B cell (primary cell): ENCODE measurements at regions not wholly inside any gene's neighbourhood (a gene's known extent, or its start where the extent isn't known, plus 50 kb on each side); places are given as distances from the start of the nearest gene placed in this dataset.

Source experiments
- ATAC-seq: fragments of 200-7000 bp; cut with Tn5 transposase; one replicate; pipeline ENCODE4 v1.10.0; 2021; ENCODE audit warnings: low read depth, mild to moderate bottlenecking, moderate number of reproducible peaks, moderate library complexity
- CTCF ChIA-PET: fragments of 350-600 bp; sonication (Branson Sonifier 250); formaldehyde crosslinking; loops from one replicate; lab custom pipeline; 2021; ENCODE audit warnings: antibody characterized with exemption, inconsistent platforms; lab: Charles Lee
- POLR2A ChIA-PET: fragments of 350-600 bp; sonication (Branson Sonifier 250); formaldehyde crosslinking; loops from one replicate; lab custom pipeline; 2021; ENCODE audit warnings: antibody characterized with exemption; lab: Charles Lee
- DNase-seq: peaks from one replicate; pipeline ENCODE4 v3.0.0; 2013
- H2AFZ ChIP-seq: 2 replicates; pipeline ENCODE4 v1.6.1; 2012; ENCODE audit warnings: mild to moderate bottlenecking, low read depth, low read length; ENCODE audit not compliant: insufficient read depth, poor library complexity, severe bottlenecking
- H3K27ac ChIP-seq, 2 donors: 1 replicate in 1 of 2; 2 replicates in 1 of 2; pipeline ENCODE4 v1.5.1; 2012 to 2013; ENCODE audit warnings: low read length in 2 of 2, mild to moderate bottlenecking in 2 of 2, moderate library complexity in 1 of 2
- H3K27me3 ChIP-seq, 4 experiments: fragments of 200-600 bp in 1 of 4; sonication (generic) in 1 of 4; replicated peaks in 1 of 4; 1 replicate in 2 of 4; 2 replicates in 2 of 4; pipeline versions ENCODE4 v1.6.1 to v1.7.0; 2013 to 2016; ENCODE audit warnings: low read length in 3 of 4, mild to moderate bottlenecking in 2 of 4, mixed read lengths in 1 of 4, moderate library complexity in 1 of 4; ENCODE audit not compliant: insufficient read depth in 4 of 4, control insufficient read depth in 3 of 4; ENCODE audit errors: control extremely low read depth in 1 of 4
- H3K36me3 ChIP-seq, 2 experiments: replicated peaks in 1 of 2; 1 replicate in 1 of 2; 2 replicates in 1 of 2; pipeline versions ENCODE4 v1.6.1 to v1.7.1; 2013; ENCODE audit warnings: low read length in 1 of 2; ENCODE audit not compliant: insufficient read depth in 2 of 2, control insufficient read depth in 1 of 2; ENCODE audit errors: control extremely low read depth in 1 of 2, extremely low read depth in 1 of 2
- H3K4me1 ChIP-seq, 2 donors: fragments of 200-600 bp in 1 of 2; sonication (generic) in 1 of 2; 1 replicate in 1 of 2; 2 replicates in 1 of 2; pipeline versions ENCODE4 v1.5.1 to v1.6.1; 2013 to 2017; ENCODE audit warnings: low read length in 2 of 2; ENCODE audit not compliant: control insufficient read depth in 2 of 2, insufficient read depth in 2 of 2
- H3K4me2 ChIP-seq: replicated peaks from 2 replicates; pipeline ENCODE3; 2012; ENCODE audit warnings: mild to moderate bottlenecking, low read depth, low read length; ENCODE audit not compliant: poor library complexity, severe bottlenecking
- H3K4me3 ChIP-seq, 5 experiments: fragments of 200-600 bp in 1 of 5; sonication (generic) in 1 of 5; 1 replicate in 3 of 5; 2 replicates in 2 of 5; pipeline versions ENCODE4 v1.5.1 to v1.7.0; 2011 to 2016; ENCODE audit warnings: low read length in 4 of 5, mild to moderate bottlenecking in 4 of 5, low read depth in 2 of 5, control low read depth in 1 of 5, moderate library complexity in 1 of 5; ENCODE audit not compliant: insufficient read depth in 1 of 5; ENCODE audit errors: control extremely low read depth in 1 of 5, extremely low read depth in 1 of 5
- H3K79me2 ChIP-seq: fragments of 200-600 bp; sonication (generic); one replicate; pipeline ENCODE4 v1.6.0; 2016; ENCODE audit warnings: low read length; ENCODE audit not compliant: control insufficient read depth, insufficient read depth
- H3K9ac ChIP-seq: fragments of 200-600 bp; sonication (generic); 2 replicates; pipeline ENCODE4 v1.6.1; 2017; ENCODE audit warnings: mild to moderate bottlenecking, low read length, moderate library complexity
- H3K9me3 ChIP-seq, 3 donors: one replicate each; pipeline versions ENCODE4 v1.6.1 to v1.7.1; 2013; ENCODE audit warnings: low read length in 2 of 3; ENCODE audit not compliant: control insufficient read depth in 2 of 3, insufficient read depth in 1 of 3; ENCODE audit errors: control extremely low read depth in 1 of 3
- H4K20me1 ChIP-seq: 2 replicates; pipeline ENCODE4 v1.6.0; 2012; ENCODE audit warnings: mild to moderate bottlenecking, low read length; ENCODE audit not compliant: insufficient read depth, control insufficient read depth, poor library complexity, severe bottlenecking
- H3K27ac Mint-ChIP-seq: one replicate; pipeline ENCODE4 v1.8.0; 2021; ENCODE audit warnings: mixed read lengths
- H3K27me3 Mint-ChIP-seq: one replicate; pipeline ENCODE4 v1.8.0; 2021; ENCODE audit warnings: mixed read lengths
- H3K4me1 Mint-ChIP-seq: one replicate; pipeline ENCODE4 v1.8.0; 2021; ENCODE audit warnings: mixed read lengths
- H3K4me3 Mint-ChIP-seq: one replicate; pipeline ENCODE4 v1.8.0; 2021; ENCODE audit warnings: mixed read lengths
- H3K9me3 Mint-ChIP-seq: one replicate; pipeline ENCODE4 v1.8.0; 2022; ENCODE audit warnings: mixed read lengths; ENCODE audit not compliant: insufficient read depth
- CTCF ChIP-seq: fragments of 200-600 bp; IDR thresholded peaks from one replicate; pipeline ENCODE4 v1.8.0; 2022; ENCODE audit warnings: antibody characterized with exemption, mild to moderate bottlenecking
- EZH2 ChIP-seq: IDR thresholded peaks from 2 replicates; pipeline ENCODE4 v1.6.1; 2012; ENCODE audit warnings: borderline replicate concordance, low read depth, mild to moderate bottlenecking, moderate library complexity, low read length; ENCODE audit not compliant: insufficient read depth, poor library complexity, severe bottlenecking
- WGBS: methylation state at CpG from one replicate; pipeline ENCODE4 v1.1.5; 2013; ENCODE audit warnings: missing lambda C conversion rate; ENCODE audit not compliant: insufficient coverage; 5-methylcytosine and 5-hydroxymethylcytosine counted together
- intact Hi-C: fragments of 100-400 bp; cut with micrococcal nuclease; formaldehyde crosslinking; loops from one replicate; pipeline ENCODE4 v1.10.0; 2022

- no peak overlapping the region for H3K27ac Mint-ChIP-seq
- ChIA-PET CTCF (no interaction called here), POLR2A (no interaction called here)
- Histone ChIP-seq H2AFZ (no peak overlapping the region), H3K27ac (no peak overlapping the region), H3K9ac (no peak overlapping the region), H3K4me3 (no peak overlapping the region), H3K79me2 (no peaks in the 10 kb centered on the region), H3K4me1 (no peaks in the 10 kb centered on the region), H3K27me3 (no peaks in the 10 kb centered on the region), H4K20me1 (no peaks in the 10 kb centered on the region), H3K4me2 (no peak overlapping the region), H3K36me3 (no peaks in the 10 kb centered on the region), H3K9me3 (no peaks in the 10 kb centered on the region)
- H3K9me3 Mint-ChIP-seq: no peaks in the 10 kb centered on the region
- TF ChIP-seq CTCF (no peak), EZH2 (no peak)
- no peaks in the 10 kb centered on the region for H3K4me1 Mint-ChIP-seq
- intact Hi-C loops: no loop called here
- WGBS: no CpG with 5 or more reads among the region's 1 CpG
- no peak overlapping the region for H3K4me3 Mint-ChIP-seq
- ATAC-seq (no peak), DNase-seq (no peak)
- H3K27me3 Mint-ChIP-seq: no peaks in the 10 kb centered on the region
Observed at GRCh38 chr10:44166441-44166840, 218.5 kb downstream of the CXCL12 start.

DNA sequence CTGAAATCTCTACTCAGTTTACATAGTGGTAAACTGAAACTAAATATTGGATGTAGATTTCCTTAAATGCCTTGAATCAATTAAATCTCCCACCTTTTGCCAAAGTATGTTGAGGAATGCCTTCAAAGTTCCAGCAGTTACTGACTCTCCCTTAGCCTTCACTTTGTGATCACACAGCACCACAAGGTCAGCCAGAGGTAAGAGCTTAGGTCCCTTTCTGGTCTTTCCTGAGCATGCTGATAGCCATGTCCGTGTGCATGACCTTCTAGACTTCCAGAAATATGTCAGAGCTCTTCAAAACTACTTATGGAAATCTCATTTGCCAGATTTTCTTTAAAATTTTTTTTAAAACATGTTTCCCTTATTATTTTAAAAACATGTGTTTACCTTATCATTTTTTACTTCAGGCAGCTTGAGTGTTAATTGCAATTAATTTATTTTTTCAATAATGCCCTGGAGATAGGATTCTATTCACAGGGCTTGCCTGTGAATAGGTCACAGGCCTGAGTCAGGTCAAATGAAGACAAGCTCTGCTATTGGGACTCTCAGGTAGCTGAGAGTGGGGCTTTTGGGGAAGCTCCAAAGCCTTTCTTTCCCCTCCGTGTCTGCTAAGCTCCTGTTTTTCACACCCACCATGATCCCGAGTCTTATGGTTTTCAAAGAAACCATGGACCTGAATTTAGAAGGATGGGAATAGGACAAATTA is 220.5 kb downstream of the CXCL12 start:
- no peaks in the 10 kb centered on the region for H3K9me3 Mint-ChIP-seq
- Histone ChIP-seq H3K4me3 (no peak overlapping the region), H3K27me3 (no peaks in the 10 kb centered on the region), H4K20me1 (no peaks in the 10 kb centered on the region), H3K79me2 (no peaks in the 10 kb centered on the region), H3K9ac (no peak overlapping the region), H3K36me3 (no peaks in the 10 kb centered on the region), H3K4me2 (no peak overlapping the region), H3K4me1 (no peaks in the 10 kb centered on the region), H3K9me3 (no peaks in the 10 kb centered on the region), H2AFZ (no peak overlapping the region), H3K27ac (no peak overlapping the region)
- POLR2A ChIA-PET: no interaction called here
- no peaks in the 10 kb centered on the region for H3K4me1 Mint-ChIP-seq
- WGBS: 57% methylated on average over 1 of the region's 3 CpGs
- TF ChIP-seq CTCF (no peak), EZH2 (no peak)
- DNase-seq (no peak), ATAC-seq (no peak)
- intact Hi-C loops: no loop called here
- H3K4me3 Mint-ChIP-seq: no peak overlapping the region
- CTCF ChIA-PET: no interaction called here
- H3K27ac Mint-ChIP-seq: no peak overlapping the region
- H3K27me3 Mint-ChIP-seq: no peaks in the 10 kb centered on the region
